Islet precursor cell (in vitro differentiated cells): ENCODE measurements at regions not wholly inside any gene's neighbourhood (a gene's known extent, or its start where the extent isn't known, plus 50 kb on each side); places are given as distances from the start of the nearest gene placed in this dataset.
"Not testable (repeated sequence)": the region's sequence is repeated elsewhere in the genome, so short reads cannot be mapped to it uniquely, and the experiment has no call there.

Experiments
- DNase-seq: peaks from one replicate; pipeline ENCODE4 v3.0.0-alpha.2; 2018

GRCh38 chr9:83191154-83191553 lies 128.2 kb upstream of the RASEF start:
- no peak for DNase-seq

GRCh38 chr9:83189026-83189425 lies 126.1 kb upstream of the RASEF start:
- DNase-seq, result not testable (repeated sequence)

DNA sequence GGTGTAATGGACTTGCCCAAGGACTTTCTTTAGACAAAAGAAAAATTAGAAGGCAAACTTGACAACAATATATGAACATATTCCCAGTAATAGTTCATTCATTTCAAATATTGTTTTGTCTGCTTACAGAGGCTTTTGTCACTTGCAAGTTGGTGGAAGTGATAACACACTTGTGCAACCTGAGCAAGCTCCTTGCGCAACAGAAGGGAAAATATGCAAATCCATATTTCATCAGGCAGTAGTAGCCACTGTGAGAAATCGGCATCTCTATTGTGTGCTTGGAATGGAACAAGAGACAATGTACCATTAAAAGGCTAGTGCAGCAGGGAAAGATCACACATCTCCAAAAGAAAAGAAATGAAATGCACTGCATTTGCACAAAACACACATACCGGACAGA lies 125.3 kb upstream of the RASEF start:
- no peak for DNase-seq

DNA sequence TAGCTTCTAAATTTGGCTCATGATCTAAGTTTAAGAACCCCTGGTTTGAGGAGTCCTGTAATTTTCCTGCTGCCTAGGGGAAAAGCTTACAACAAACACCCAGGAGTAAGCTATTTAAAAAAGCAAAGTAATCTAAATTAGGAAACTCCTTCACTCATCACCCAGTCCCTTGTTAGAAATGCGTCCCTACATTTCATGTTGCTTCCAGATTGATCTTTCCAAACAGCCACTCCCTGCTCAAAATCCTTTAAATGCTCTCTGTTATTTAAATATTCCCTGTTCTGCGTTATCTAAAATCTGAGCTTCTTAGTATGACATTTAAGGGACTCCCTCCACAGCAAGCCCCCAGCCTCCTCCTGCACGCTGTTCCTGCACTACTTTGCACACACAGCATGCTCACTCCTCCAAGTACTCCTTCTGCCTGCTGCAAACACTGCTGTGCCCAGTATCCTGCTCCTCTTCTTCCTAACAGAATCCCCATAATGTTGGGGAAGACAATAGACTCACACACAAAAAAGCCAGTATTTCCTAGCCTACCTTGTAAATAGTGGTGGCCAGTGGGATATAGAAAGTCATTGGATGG lies 123.3 kb upstream of the RASEF start:
- no peak for DNase-seq

DNA sequence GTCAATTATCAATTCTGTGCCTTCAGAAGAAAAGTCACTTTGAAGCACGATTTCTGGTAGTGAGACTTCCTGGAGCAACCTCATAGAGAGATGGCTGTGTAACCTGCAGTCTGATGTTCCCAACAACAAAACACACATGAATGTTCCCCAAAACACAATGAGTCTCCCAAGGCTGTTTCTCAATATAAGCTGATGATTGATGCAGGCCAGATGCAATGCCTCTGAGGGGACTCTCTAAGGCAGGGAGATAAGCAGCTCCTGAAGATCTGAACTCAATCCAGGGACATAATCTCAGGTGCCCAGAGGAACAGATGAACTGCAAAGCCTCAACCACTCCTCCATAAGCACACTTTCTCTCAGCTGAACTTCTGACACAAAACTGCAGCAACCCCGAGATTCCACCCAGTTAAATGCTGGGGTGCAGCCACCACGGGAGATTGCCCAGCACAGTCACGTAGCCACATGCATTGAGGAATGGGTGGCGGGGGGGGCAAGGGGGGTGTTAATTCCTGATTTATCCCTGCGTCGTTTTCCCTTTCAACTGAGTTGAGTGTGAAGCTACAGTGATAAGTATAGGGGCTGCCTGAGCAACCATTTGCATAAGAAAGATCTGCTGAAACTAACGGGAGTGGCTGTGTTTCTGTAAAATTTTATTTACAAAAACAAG lies 122.7 kb upstream of the RASEF start:
- DNase-seq, result no peak

- DNase-seq, result no peak
These were observed 120.7 kb upstream of the RASEF start for GRCh38 chr9:83183621-83184020.

- no peak for DNase-seq
These were observed 119.1 kb upstream of the RASEF start for GRCh38 chr9:83182071-83182470.

- no peak for DNase-seq
These were observed 115.8 kb upstream of the RASEF start for GRCh38 chr9:83178717-83179116.

DNA sequence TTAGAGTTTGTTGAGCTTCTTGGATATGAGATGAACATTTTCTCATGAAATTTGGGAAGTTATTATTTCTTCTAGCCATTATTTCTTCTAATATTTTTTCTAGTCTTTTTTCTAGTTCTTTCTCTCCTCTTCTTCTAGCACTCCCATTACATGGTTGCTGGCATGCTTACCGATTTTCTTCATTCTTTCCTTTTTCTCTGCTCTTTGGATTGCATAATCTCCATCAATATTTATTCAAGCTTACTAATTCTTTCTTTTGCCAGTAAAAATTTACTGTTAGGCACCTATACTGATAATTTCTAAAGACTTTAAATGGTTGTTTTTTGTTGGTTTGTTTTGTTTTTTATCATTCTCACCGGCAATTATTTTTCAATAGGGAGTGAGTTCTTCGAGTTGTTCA lies 114.8 kb upstream of the RASEF start:
- DNase-seq, result no peak

- DNase-seq, result no peak
These were observed 104.2 kb upstream of the RASEF start for GRCh38 chr9:83167126-83167525.

DNA sequence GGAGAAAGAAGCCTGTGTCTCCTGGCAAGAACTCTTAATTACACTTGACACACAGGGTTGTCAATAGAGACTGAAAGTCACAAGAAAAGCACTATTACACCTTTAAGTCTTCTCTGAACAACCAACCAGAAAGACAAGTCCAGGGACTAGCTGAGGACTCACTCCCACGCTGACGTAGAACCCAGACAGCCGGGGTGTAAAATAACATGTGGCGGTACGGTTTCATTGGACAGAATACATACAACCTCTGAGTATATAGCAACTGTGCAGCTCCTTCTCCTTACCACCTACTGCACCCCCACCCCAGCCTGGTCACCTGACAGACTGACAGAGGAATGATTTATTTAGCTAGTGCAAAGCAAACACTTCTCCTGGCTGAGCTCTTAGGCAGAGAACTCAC lies 103.4 kb upstream of the RASEF start:
- DNase-seq, result peak; percentile 67

- DNase-seq, result no peak
These were observed 92.8 kb upstream of the RASEF start for GRCh38 chr9:83155733-83156132.

DNA sequence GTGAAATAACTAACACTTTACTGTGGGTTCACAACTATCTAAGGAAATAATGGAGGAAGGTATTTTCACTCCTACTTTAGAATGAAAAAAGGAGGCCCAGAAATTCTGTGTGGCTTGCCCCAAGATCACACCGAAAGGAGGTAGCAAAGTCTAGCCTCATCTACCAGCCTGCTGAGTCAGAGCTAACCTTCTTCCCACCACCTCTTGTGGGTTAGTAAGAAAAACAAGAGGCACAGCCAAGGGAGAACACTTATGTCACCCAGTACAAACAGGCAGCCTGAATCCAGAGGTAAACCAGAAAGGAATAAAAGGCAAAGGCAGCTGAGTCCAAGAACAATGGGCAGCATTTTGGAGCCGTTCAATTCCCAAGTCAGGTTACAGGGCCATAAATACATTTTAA lies 91.9 kb upstream of the RASEF start:
- DNase-seq, result no peak

GRCh38 chr9:83154087-83154736 lies 91.3 kb upstream of the RASEF start:
- DNase-seq, result peak; percentile 54

DNA sequence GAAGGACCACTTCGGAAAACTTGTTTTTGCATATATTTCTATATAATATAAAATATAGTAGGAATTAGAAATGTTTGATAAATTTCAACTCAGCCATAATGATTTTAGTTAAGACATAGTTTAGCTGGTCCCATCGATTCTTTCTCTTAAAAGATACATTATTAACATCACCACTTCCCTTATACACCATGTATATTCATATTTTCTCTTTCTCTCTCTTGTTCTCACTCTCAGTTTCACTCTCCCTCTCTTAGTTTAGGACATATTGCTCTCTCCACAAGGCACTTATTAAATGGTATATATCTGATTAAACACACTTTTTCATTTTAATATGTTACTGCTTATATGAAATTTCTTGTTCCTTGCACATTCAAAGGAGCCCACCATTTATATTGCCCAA lies 90.1 kb upstream of the RASEF start:
- no peak for DNase-seq

DNA sequence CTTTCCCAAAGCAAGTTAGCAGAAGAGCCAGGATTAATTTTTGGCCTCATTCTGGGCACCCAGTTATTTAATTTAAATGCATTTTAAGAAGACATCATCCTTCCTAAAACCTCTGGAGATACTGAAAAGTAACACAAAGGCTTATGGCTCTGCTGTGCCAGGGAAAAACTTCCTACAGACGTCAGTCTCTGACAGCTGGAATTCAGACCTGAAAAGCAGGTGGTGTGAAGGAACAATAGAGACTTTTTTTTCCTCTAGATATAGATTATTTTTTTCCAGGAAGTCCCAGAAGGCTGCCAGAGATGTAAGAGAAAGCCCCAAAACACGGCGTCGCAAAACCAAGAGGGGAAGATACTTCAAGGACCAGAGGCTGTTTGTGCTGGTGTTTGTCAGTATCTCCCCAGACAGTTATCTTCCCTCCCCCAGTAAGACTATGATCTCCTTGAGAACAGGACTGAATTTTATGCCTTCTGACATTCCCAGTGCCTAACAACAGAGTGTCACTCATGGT lies 88.7 kb upstream of the RASEF start:
- no peak for DNase-seq

DNA sequence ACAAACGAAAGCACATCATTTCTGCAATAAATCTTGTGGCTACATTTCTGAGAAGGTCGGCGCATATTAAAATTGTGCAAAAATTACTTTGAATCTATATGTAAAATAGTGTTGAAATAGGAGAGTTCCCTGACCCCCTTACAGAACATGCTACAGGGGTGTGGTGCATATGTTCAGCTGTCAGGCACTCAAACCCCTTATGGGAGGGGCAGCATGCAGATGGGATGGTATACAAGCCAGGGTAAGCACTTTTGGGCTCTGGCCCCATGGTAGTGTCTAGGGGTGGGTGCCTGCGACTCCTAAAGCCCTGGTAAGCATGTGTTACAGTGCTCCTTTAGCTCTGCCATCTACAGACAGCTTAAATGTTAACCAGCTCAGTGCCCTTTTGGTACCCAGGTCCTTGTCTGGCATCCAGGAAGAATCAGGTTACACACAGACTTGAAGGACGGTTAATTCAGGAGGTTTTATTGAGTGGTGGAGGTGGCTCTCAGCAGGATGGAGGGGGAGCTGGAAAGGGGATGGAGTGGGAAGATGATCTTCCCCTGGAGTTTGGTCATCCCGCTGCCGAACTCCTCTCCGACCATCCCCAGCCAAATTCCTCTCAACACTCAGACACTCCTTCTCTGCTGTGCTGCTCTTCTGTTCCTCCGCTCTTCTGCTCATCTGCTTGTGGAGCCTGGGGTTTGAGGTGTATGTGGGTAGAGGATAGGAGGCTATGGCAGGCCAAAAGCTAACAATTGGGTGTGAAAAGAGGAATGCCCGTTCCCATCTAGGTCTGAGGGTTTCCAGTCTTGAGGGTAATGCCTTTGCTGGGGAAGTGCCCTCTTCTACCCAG lies 84.6 kb upstream of the RASEF start:
- no peak for DNase-seq

DNA sequence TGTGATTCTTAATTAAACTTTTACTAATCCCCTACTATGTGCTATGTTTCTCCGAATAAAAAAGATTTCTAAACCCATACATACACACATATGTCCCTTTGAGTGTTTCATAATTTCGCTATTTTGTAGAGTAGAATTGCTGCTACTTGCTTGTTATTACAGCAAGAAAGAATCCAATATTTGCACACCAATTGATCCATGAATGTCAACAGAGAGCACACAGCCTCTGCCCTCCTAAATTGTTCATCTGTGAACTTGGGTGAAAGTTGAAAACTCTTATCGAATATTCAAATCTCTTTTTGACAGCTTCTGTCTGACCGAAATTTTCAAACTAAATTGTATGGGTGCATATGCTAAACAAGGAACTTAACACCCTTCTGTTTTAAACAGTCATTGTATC lies 83.4 kb upstream of the RASEF start:
- no peak for DNase-seq

DNA sequence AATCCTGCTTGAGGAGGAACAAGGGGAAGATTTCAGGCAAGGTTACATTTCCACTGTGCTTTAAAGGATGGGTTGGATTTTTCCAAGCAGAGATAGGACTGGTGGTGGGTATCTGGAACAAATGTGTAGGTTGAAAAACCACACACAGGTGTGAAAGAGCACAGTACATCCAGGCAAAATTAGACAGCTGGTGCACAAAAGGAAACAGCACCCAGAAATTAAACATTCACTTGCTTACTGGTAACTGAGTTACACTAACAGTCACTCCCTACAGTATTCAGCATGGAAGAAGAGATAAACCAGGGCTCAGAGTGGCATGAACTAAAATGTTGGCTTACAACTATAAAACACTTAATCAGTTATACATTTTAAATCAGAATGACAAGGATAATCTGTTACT lies 81.5 kb upstream of the RASEF start:
- no peak for DNase-seq

DNA sequence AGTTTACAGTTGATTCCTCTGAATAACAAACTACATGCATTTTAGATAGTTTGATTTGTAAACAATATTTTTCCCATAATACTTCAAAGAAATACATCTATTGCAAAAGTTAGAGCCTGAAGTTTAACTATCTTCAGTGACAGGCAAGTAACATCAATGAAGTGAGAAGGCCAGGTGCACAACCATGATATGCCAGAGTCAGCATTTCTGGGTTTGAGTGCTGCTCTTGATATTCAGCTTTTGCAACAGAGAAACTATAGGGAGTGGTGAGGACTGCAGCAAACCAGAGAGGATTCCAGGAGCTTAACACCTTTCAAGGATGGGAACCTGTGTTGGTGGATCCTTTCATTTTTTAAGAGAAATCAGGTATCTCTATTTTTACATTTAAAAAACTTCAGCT lies 79.4 kb upstream of the RASEF start:
- DNase-seq, result no peak

DNA sequence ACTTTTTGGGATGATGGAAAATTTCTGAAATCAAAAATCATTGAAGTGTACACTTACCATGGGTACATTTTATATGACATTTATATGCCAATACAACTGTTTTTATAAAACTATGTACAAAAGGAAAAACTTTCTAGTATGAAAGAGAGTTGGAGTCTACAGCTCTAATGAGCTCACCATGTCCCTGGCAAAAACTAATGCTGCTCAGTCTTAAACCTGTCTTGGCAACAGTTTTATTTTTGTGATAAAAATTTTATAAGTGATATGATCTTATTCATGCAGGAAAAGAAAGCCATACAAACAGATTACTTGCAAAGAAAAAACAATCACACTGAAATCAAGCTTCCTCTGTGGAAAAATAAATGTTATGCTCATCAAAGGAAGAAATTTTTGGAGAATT lies 78.9 kb upstream of the RASEF start:
- DNase-seq, result no peak

DNA sequence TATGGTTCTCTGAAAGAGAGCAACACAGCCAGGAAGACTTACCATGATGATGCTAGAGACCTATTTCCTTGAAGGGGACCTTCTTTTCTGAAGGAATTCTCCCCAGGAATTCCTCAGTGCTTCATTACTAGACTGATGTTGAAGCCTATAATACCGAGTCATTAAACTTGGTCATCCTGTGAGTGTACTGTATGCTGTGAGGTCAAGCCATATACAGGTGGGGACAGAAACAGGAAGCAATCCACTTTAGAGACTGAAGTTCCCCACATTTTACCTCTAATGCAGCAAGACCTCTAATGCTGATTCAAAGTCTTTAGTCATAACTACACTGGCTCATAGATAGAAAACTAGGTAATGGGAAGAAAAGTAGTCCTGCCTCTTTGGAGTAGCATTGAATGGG lies 77.1 kb upstream of the RASEF start:
- DNase-seq, result no peak

DNA sequence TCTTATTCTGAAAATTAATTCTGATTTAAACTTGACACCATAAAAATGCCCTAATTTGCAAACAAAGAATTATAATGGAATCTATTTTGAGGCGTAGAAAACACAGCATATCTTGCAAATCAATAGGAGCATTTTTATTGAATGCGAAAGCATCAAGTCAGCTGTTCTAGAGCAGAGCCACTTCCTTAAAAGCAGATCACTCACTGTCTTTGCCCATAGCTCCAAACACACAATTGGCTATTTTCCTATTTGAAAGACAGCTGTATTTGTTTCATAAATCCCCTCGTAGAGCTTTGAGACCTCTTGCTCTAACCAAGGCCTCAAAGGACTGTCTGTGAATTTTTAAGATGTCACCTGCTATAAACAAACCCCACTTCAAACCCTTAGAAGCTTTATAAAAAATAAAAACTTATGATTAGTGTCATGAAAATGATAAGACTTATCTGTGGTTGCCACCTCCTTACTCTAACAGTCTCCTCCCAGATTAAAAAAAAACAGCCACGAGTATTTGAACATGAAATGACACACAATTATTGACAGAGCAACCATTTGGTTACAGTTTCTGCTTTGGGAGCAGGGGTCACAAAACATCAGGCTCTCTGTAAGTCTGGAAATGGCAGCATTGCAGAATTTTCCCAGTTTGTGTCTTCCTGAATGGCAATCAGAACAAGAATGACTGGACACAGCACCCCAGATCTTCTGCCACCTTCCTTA lies 75.6 kb upstream of the RASEF start:
- no peak for DNase-seq
